COR-L47 (cell line): ENCODE measurements at regions not wholly inside any gene's neighbourhood (a gene's known extent, or its start where the extent isn't known, plus 50 kb on each side); places are given as distances from the start of the nearest gene placed in this dataset.

Experiments used
- DNase-seq: peaks from one replicate; lab custom pipeline; 2025; lab: John Stamatoyannopoulos, UW

DNA sequence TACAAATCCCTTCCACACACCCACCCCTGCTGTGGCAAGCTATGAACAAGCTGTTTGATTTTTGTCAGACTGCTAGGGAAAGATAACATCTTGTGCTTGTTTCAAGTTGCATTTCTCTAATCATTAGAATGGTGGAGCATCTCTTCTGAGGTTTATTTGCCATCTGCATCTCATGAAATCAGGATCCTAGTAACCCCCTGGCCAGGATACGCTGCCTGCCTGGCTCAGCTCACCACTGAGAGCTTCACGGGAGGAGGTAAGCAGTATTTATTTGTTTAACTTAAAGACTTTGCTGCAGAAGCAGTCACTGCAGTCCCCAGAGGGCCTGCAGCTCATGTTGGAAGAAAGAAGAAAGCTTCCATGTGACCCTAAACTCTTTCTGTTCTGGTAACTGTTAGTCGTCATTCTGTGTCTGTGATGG, 83.3 kb upstream of the CXCL14 start:
- DNase-seq = no peak

DNA sequence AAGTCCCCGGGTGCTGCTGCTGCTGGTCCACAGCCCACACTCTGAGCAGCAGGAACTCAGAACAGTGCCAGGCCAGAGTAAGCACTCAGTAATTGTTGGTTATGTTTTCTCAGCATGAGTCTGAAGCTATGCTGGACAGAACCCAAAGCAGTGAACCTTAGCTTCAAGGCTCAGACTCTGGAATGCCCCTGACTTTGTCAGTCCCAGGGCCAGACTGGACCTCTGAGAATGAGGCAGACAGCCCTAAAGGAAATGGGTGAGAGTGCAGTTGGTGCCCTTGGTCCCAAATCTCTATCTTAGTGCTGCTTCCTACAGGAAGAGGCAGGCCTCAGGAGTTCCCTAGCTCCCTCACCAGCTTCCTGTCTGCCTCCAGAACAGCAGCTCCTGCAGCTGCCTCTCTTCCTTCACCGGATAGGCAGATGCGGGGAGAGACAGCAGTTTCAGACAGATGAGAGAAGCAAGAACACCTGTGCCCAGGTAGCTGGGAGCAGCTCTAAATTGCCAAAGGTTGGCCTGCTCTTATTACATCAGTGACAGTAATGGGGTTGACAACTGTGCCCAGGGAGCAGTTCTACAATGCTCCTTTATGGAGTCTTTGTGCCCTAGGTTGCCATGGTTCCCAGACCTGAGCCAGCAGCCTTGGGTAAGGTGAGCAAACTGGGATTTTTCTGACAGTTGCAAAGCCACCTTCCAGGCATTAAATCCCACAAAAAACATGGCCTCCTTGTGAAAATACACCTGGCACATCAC, 82.2 kb upstream of the CXCL14 start:
- peak; percentile 69 for DNase-seq

DNA sequence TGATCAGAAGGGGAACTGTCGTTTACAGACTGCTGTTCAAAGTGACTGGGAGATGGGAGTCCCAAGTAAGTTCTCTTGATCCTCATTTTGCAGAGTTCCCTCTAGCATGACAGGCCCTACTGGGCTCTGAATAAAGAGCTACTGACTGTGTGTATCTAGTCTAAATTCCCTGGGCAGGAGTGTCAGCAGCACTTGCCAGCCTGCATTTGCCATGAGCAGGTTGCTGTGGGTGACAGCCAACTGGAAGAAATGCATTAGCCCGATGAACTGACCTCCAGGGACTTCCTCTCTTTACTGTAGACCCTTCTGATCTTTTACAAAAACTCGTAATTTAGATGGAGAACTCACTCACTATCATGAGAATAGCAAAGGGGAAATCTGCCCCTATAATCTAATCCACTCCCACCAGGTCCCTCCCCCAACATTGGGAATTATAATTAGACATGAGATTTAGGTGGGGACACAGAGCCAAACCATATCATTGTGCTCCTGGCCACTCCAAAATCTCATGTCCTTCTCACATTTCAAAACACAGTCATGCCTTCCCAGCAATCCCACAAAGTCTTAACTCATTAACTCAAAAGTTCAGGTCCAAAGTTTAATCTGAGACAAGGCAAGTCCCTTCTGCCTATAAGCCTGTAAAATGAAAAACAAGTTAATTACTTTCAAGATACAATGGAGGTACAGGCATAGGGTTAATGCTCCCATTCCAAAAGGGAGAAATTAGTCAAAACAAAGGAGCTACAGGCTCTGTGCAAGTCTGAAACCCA, 78.9 kb upstream of the CXCL14 start:
- no peak for DNase-seq

DNA sequence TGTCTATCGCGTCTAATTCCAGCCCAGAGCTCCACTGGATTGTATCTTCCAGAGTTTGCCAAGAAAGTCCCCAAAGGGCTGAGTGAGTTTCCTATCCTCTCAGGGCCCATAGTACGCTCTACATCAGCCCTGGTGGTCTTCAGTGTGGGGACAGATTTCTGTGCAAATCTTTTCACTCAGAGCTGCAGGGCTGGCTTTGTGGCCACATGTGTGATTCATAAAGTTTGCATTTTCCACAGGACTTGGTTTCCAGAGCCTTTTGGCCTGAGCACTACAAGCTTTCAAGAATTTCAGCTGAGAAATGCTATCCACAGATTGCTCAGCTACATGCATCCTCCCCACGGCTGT, 76.7 kb upstream of the CXCL14 start:
- no peak for DNase-seq

DNA sequence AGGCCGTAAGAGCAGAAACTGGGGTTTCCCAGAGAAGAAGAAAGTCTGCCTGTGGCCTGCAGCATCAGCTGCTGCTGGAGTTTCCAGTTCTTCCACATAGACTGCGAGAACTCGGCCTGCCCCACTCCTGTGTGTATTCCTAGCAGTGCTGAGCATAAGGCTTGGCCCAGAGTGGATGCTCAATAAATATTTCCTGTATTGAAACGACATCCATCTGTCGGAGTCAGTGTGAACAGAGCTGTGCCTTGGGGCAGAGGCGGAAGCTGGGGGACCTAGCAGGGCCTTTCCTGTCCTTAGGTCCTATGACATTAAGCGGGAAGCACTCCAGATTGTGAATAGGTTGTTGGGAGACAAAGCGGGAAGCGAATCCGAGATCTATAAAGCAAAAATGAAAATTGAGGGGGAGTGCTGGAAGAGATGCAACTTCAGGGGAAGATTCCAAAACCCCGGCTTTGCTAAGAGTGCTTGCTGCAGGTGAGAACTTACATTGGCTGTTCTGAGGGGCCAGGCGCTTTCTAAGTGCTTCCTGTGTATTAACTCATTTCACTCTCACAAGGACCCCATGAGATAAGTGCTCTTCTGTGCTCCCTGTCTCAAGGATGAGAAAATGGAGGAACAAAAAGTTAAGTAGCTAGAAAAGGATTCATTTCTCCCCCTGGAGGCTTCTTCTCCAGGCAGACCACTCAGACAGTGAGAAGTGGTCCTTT, 76.1 kb upstream of the CXCL14 start:
- DNase-seq = no peak

DNA sequence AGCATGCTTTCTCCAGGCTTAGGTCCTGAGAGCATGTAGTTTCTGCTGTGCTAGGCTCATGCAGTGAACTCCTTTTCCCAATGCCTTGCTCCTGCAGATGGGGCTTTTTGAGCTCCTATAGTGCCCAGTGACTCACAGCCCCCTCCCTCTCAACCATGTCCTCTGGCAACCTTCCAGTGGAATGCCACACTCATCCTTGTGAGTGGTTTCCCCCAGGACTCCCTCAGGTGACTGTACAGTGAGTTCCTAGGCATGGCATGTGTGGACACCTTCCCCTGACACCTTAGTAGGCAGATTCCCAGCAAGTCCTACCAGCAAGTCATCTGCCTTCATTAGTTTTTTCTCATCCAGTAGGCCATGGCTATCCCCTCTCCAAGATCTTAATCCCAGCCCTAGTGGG, 72.4 kb upstream of the CXCL14 start:
- no peak for DNase-seq

DNA sequence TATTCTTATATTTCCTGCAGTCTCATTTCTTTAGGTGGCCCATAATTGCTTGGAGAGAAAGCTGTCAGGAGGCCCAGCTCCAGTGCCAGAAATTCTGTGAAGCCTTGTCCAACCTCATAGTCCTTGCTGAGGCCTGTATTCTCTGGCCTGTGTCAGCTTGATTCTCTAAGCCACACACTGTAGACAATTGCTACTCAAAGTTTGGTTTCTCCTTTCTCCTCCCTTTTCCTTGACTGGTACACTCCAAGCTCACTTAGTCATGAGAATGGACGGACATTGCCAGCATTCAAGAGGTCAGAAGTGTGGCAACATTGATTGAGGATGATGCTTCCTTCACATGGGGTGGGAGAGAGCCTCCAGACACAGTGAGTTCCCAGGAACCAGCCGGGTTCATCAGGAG, 71.3 kb upstream of the CXCL14 start:
- DNase-seq = no peak

DNA sequence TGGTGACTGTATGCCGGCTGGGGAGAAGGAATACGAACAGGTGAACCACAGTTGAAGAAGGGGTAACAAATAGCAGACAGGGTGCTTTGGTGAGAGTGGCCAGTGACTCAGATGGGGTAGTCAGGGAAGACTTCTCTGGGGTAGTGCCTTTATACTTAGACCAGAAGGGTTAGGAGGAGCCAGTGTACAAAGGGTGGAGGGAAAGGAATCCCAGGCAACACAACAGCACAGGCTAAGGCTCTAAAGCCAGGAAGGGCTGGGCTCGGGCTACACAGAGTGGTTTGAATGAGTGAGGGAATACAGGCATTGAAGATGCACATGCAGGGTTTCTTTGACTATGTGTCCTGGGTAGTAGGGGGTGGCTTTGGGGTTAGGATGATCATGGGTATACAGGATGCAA, 70.6 kb upstream of the CXCL14 start:
- no peak for DNase-seq

DNA sequence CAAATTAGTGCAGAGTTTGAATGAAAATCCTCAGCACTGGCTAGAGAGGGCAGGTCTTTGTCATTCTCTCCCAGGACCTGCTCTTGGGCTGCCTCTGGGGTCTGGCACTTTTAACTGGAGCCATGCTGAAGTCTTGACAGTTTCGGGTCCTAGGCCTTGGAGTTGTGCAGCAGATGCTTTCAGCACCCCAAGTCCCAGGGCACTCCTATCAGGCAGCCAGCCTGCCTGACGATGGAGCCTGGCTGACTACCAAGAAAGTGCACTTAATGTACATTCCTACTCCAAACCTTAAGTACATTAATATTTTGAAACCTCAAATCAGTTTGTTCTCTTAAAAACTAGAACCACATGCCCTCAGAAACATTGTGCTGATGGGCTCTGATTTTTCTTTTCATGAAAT, 69.3 kb upstream of the CXCL14 start:
- no peak for DNase-seq

DNA sequence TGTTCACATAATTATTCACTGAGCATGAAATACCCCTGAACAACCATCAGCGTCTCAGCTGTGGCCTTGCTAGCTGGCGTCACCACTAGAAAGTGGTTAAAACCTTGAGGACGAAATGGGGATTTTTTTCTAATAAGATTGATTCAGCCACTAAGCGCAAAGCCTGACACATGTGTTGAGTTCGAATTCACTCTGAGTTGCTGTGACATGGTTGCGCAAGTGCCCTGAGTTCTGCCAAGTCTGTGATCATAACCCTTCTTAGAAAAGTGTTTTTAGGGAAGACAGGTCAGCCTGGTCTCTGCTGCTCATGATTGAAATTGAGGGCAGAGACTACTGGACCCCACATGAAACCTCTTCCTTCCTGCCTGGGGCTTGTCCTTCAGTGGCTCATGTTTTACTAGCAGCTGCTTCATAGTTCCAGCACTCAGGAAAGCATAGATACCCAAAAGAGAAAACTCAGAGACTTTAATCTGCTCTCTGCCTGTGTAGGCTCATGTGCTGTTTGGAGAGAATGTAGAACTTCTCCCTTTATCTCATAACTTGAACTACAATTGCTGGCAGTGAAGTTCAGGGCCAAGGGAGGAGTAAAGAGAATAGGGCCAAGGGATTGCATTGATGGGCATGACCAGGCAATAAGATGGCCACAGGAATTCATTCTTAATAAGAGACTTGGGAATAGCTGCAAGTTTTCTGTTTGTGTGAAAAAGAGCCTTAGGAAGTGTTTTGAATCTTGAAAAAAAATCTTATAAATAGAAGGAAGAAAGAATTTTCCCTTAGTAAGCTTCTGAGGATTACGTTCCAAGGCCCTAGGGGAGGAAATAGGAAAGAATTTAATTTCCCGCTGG, 66.8 kb upstream of the CXCL14 start:
- DNase-seq = no peak

DNA sequence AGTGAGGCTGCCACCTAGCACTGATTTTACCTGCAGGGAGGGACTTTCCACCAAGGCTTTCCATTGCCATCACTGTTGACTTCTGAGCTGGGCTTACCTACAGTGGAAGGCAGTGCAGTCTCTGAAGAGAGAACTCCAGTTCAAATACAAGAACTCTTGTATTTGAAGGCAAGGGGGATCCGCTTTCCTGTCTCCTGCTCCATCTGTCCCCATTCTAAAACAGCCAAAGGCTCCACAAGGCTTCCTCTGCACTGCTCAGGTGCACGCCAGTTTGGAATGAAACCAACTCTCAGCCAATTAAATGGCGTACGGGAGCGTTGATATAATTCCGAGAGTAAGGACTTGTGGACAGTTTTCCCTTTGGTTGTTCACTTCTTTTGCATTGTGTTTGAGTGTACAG, 66.0 kb upstream of the CXCL14 start:
- no peak for DNase-seq

DNA sequence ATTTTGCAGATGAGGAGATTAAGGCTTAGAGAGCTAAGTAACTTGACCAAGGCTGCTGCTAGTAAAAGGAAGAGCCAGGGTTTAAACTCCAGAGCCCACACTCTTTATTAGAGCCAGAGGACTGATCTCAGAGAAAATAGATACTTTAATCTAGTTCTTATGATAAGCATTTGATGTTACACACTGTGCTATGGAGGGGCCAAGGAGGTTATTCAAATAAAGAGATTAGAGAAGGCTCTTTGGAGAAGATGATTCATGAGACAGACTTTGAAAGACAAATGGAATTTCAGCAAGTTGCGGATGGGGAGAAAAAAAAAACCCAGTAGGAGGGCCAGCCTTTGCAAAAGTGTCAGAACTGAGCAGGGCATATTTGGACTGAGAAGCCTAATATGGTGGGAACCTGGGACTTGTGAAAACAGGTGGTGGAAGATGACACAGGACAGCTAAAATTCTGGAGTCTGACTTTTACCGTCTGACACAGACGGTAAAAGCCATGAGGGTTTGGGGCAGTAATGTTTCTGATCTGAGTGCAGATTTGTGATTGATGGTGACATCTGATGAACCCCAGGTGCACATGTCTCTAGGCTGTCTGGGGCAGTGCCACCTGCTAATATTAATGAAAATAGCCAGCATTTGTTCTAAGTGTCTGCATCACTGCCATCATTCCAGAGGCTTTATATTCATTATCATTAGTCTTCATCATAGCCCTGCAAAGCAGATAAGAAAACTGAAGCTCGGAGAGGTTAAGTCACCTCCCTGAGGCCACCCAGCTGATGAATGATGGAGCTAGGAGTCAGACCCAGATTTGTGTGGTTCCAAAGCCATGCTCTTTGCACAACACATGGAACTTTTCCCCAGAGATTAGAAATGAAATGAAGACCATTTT, 65.3 kb upstream of the CXCL14 start:
- no peak for DNase-seq

DNA sequence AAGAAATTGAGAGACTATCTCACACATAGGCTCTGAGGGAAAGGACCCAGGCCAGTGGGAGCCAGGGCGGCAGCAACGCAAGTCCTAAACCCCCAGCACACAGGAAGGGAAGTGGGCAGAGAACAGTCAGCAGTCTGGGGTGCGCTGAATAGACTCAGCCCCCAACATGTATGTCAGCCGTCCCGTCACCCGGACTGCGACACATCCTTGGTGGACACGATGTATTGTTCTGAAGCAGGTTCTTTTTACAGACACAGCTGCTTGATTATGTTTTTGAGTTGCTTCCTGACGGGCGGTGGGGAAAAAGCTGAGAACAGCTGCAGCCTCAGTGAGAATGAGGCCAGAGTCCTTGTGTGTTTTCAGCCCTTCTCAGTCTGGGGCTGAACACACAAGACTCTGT, 64.1 kb upstream of the CXCL14 start:
- DNase-seq = no peak

DNA sequence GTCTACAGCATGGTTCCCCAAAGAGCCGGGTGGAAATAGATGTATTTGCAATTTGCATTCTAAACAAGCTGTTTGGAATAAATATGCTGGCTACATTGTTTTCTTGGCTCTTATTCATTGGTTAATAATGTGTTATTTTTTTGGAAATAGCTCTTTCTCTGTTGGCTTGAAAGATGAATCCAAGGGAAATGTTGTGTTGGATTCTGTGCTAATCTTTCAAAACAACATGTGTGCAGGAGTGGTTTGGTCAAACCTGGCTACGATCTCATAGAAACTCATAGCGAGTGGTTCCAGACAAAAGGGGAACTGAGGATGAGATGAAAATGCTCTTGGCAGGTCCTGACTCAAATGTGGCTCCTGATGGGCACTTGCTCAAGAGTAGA, 63.7 kb upstream of the CXCL14 start:
- DNase-seq = no peak

DNA sequence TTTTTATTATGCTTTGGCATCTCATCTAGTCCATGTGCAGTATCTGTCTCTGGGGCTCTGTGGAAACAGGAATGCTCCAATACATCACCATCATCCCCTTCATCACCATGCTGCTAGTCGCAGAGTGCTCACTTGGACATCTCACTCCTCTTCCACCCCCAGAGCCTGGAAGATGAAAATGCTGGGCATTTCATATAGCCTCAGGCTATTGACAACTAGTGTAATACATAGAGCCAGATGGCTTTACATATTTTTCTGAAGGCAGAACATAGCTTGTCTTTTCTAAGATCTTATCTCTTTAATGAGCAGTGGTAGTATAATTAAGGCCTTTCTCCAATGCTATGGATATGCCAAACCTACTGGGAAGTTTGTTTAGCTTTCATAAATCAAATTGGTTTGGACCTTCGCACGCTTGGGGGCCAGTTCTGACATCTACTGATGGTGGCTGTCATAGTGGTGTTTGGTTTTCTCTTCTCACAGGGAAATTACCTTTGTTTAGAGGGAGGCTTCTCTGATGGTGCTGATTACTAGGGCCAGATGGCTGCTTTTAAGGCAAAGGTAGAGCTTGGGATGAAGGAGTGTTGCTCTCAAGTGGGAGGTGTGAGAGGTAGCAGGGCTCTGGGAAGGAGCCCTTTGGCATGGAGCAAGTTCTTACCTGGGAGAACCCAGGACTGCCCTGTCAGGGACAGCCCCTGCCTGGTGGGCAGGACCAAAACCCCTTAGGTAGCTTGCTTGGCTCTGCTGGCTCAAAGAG, 63.1 kb upstream of the CXCL14 start:
- DNase-seq = peak; percentile 78

DNA sequence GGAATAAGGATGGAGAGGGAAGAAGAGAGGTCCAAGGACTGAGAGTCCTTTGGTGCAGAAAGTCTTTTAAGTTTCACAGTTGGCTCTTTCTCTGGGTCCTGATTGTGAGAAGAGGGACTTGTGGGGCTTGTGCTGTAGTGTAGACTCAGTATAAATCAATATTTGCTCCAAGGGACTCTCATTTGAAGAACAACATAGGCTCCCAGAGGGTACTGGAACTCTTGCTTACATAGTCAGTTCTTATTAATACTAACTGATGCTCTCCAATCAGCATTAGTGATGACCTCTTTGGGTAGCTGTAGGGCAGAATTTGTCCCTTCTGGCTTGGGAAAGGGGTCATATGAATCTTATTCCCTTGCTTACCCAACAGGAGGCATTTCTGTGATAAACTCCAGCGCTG, 62.5 kb upstream of the CXCL14 start:
- DNase-seq = no peak

DNA sequence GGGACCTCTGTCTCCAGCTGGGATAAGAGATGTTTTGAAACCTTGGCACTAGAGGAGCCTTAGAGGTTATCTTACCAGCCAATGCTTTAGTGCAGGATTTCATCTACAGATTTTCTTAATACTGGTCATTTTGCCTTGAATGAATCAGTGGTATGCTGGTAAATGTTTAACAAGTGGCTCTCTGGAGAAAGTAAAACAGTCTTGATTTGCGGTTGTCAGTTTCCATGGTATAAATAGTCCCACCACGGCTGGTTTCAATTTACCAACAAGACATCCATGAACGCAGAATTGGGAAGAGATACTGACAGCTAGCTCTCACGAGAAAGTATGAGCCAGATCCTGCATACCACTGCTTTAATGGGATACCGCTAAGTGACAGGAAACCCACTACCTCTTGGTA, 56.7 kb upstream of the CXCL14 start:
- no peak for DNase-seq

DNA sequence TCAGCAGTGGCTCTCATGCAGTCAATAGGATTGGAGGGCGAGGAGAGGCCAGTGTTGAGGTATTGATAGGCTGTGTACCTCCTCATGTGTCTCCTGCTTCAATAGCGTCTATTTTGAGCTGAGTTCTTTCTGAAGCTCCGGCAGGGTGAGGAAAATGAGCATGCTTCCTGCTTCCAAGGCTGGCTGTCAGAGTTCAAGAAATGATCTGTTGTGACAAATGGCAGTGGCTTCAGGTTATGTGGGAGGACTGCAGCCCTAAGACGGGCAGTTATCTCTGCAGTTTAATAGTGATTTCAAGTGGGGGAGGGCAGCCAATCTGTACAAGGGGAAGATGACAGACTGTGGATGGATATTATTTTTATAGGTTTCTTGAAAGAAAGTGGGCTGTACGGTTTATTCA, 54.0 kb upstream of the CXCL14 start:
- no peak for DNase-seq

DNA sequence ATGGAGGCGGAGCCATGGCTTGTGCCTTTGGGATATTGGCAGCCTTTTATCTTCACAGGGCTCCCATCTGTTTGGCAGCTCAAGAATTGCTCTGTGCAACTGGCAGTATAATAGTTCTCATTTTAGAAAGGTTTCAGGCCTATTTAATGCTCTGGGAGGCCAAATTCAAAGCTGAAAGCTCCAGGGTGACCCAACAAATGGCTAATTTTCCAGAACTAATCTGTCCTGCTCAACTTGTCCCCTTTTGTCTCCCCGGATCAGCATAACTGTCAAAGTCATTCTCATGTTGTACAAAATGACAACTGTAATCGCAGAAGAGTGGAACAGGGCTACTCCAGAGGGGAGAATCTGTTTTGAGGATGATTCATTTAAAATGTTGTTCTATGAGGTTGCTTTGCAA, 52.6 kb upstream of the CXCL14 start:
- DNase-seq = no peak

DNA sequence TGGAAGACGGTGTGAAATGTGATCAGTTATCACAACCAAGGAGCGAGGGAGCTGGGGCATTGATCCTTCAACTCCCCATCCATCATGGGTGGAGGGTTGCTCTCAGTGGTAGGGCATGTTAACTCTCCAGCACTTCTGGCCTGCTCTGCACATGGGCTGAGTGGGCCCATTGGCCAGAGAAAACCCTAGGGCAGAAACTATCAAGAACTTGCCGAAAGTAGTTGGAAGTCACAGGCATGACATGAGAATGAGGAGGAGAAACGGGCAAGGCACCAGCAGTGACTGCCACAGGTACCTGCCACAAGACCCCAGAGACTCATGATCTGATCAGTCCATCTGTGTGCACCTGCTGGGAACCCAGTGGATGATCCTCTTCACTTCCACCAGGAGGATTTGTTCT, 50.9 kb upstream of the CXCL14 start:
- DNase-seq = no peak
